8988T (cell line): ENCODE measurements at regions not wholly inside any gene's neighbourhood (a gene's known extent, or its start where the extent isn't known, plus 50 kb on each side); places are given as distances from the start of the nearest gene placed in this dataset.

Source experiments
- DNase-seq: peaks from one replicate; pipeline ENCODE4 v3.0.0; 2011

- no peak for DNase-seq
These were observed 70.7 kb upstream of the VEPH1 start for GRCh38 chr3:157573780-157574378.

GRCh38 chr3:157573281-157573680 lies 70.1 kb upstream of the VEPH1 start:
- no peak for DNase-seq

GRCh38 chr3:157572559-157573270 lies 69.5 kb upstream of the VEPH1 start:
- no peak for DNase-seq

GRCh38 chr3:157566596-157566995 lies 63.4 kb upstream of the VEPH1 start:
- DNase-seq = no peak

- no peak for DNase-seq
These were observed 56.2 kb upstream of the VEPH1 start for GRCh38 chr3:157559401-157559800.
